A673 (cell line): ENCODE measurements at regions not wholly inside any gene's neighbourhood (a gene's known extent, or its start where the extent isn't known, plus 50 kb on each side); places are given as distances from the start of the nearest gene placed in this dataset.

ENCODE experiments used
- EZH2 ChIP-seq: fragments of 200-600 bp; sonication (generic); IDR thresholded peaks from 2 replicates; pipeline ENCODE4 v1.6.1; 2017; ENCODE audit warnings: borderline replicate concordance, low read depth, mild to moderate bottlenecking, mixed read lengths, antibody characterized with exemption, low read length; ENCODE audit not compliant: poor library complexity, severe bottlenecking
- TF ChIP-seq, protein P1 (sequence below): fragments of 300-800, 200-600 bp; sonication (generic); conservative IDR thresholded peaks from 2 replicates; pipeline ENCODE4 v1.5.1; 2017; ENCODE audit warnings: low read depth, mild to moderate bottlenecking, antibody characterized with exemption, low read length, moderate library complexity, mixed read lengths

DNA sequence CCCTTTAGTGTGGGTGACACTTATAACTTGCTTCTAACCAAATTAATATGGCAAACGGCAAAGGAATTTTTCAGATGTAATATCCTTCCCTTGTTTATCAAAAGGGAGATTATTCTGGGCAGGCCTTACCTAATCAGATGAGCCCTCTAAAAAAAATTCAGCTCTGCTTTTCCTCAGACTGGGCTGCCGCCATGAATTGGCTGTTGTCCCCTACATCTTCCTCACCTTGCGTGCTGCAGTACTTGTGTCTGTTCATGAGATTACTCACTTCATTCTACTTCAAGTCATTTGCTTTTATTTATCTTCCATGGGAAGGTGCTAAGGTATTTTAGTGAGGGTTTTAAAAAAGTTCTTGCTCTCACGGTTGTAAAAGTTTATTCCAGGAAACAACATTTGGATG is 705.5 kb downstream of the KCNT2 start:
- TF ChIP-seq, protein P1, sequence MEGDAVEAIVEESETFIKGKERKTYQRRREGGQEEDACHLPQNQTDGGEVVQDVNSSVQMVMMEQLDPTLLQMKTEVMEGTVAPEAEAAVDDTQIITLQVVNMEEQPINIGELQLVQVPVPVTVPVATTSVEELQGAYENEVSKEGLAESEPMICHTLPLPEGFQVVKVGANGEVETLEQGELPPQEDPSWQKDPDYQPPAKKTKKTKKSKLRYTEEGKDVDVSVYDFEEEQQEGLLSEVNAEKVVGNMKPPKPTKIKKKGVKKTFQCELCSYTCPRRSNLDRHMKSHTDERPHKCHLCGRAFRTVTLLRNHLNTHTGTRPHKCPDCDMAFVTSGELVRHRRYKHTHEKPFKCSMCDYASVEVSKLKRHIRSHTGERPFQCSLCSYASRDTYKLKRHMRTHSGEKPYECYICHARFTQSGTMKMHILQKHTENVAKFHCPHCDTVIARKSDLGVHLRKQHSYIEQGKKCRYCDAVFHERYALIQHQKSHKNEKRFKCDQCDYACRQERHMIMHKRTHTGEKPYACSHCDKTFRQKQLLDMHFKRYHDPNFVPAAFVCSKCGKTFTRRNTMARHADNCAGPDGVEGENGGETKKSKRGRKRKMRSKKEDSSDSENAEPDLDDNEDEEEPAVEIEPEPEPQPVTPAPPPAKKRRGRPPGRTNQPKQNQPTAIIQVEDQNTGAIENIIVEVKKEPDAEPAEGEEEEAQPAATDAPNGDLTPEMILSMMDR: no peak
- no peak for TF ChIP-seq EZH2
